ENCODE measurements at regions not wholly inside any gene's neighbourhood (a gene's known extent, or its start where the extent isn't known, plus 50 kb on each side); places are given as distances from the start of the nearest gene placed in this dataset.

DNA sequence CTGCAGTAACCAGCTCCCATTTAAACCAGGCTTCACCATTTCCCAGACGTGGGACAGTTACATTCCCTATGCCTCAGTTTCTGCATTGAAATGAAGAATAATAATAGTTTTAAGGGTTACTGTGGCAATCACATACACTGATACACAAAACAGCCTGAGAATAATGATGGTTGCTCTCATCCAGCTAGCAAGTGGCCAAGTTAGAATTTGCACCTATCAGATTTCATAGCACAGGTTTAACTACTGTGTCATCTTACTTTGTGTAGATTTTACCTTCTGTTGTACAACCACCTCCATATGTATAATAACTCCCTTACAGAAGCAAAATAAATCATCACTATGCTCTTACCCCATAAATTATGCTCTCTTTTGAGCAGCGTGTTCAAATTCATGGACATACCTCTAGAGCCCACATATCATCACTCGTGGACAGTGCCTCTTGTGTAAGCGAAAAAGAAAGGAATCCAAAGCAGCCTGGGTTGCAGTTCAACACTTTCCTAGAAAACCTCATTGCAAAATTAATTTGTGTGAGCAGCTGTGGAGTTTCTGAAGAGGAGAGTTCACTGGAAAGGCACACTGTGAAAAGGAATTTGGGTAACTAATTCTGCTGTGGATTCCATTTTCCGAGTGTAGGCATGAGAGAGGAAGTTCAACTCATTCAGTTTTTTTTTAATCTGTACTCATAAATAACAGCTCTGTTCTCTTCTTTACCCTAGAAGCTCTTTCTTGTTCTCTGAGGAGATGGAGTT is 492.5 kb downstream of the ARL4A start:
- Histone ChIP-seq H3K79me2 (ENCODE audit: control insufficient read depth, insufficient read depth, low read length) (no peaks in the 10 kb centered on the region), H3K4me3 (no peak overlapping the region), H3K4me1 (ENCODE audit: control insufficient read depth, insufficient read depth, low read length) (no peaks in the 10 kb centered on the region), H3K4me2 (ENCODE audit: control insufficient read depth, insufficient read depth) (no peak overlapping the region), H3K27ac (ENCODE audit: control insufficient read depth, insufficient read depth) (no peak overlapping the region), H2AFZ (ENCODE audit: control insufficient read depth, low read depth, low read length) (no peak overlapping the region), H3K9ac (ENCODE audit: control insufficient read depth, insufficient read depth, low read length) (no peak overlapping the region), H3K36me3 (ENCODE audit: control insufficient read depth in 2 of 2, insufficient read depth in 2 of 2, low read length in 1 of 2) (no peaks in the 10 kb centered on the region), H4K20me1 (ENCODE audit: control insufficient read depth, insufficient read depth) (no peaks in the 10 kb centered on the region), H3K27me3 (replicated peaks in 1 of 2; ENCODE audit: control insufficient read depth in 2 of 2, insufficient read depth in 2 of 2, low read length in 1 of 2) (no peaks in the 10 kb centered on the region), H3K9me3 (replicated peaks; ENCODE audit: control insufficient read depth, insufficient read depth, low read length) (no peaks in the 10 kb centered on the region)
- no peak for FAIRE-seq
- ChIA-PET SMC1A (ENCODE audit: uncharacterized antibody, unreplicated experiment) (no interaction called here), CTCF (no interaction called here), POLR2A (no interaction called here), RAD21 (ENCODE audit: unreplicated experiment) (no interaction called here)
- no TSS peak for BruUV-seq (replicated peaks)
- in situ Hi-C loops (cut with MboI), result no loop called here
- ATAC-seq, result no peak
- TF ChIP-seq ZNF274 (IDR thresholded peaks at IDR 0.05; ENCODE audit: insufficient read depth, insufficient read length), result no peak
- TF ChIP-seq POLR2AphosphoS5 (IDR thresholded peaks at IDR 0.05; ENCODE audit: low read length), result no peak
- no peak for TF ChIP-seq NFYB (IDR thresholded peaks at IDR 0.05; ENCODE audit: insufficient read depth, low read depth, low read length)
- TF ChIP-seq STAT3 (IDR thresholded peaks at IDR 0.05; ENCODE audit: low read depth, low read length), result no peak
- TF ChIP-seq MTA2 (IDR thresholded peaks at IDR 0.05; ENCODE audit: low read depth), result no peak
- no peak for TF ChIP-seq IKZF2 (IDR thresholded peaks at IDR 0.05)
- TF ChIP-seq, protein P1, sequence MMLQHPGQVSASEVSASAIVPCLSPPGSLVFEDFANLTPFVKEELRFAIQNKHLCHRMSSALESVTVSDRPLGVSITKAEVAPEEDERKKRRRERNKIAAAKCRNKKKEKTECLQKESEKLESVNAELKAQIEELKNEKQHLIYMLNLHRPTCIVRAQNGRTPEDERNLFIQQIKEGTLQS (IDR thresholded peaks at IDR 0.05; ENCODE audit: borderline replicate concordance, extremely low read depth, low read depth, low read length), result no peak
- no peak for TF ChIP-seq KAT2A (conservative IDR thresholded peaks at IDR 0.05; ENCODE audit: control insufficient read depth, low read depth, low read length)
- no peak for TF ChIP-seq KLF5 (IDR thresholded peaks at IDR 0.05; ENCODE audit: partially characterized antibody)
- TF ChIP-seq SREBF2 (IDR thresholded peaks at IDR 0.05; ENCODE audit: low read length), result no peak
- TF ChIP-seq ZNF217 (IDR thresholded peaks at IDR 0.05), result no peak
- TF ChIP-seq RCOR1 (conservative IDR thresholded peaks at IDR 0.05; ENCODE audit: low read depth, low read length), result no peak
- TF ChIP-seq, protein P2, sequence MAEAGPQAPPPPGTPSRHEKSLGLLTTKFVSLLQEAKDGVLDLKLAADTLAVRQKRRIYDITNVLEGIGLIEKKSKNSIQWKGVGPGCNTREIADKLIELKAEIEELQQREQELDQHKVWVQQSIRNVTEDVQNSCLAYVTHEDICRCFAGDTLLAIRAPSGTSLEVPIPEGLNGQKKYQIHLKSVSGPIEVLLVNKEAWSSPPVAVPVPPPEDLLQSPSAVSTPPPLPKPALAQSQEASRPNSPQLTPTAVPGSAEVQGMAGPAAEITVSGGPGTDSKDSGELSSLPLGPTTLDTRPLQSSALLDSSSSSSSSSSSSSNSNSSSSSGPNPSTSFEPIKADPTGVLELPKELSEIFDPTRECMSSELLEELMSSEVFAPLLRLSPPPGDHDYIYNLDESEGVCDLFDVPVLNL (IDR thresholded peaks at IDR 0.05; ENCODE audit: low read depth, low read length), result no peak
- WGBS (ENCODE audit: insufficient coverage, insufficient replicate concordance, low lambda C conversion rate, missing lambda C conversion rate), result 10% methylated on average over 5 of the region's 5 CpGs
- no peak for DNase-seq (ENCODE audit: low read depth, low spot score)
- intact Hi-C loops (cut with micrococcal nuclease; ENCODE audit: unreplicated experiment), result loop anchor here (10.0 kb wide), 1 partner anchor 535 kb away; no protein-coding TSS in a partner anchor

Measured in GM12878 (cell line).